B cell (primary cell): ENCODE measurements at regions not wholly inside any gene's neighbourhood (a gene's known extent, or its start where the extent isn't known, plus 50 kb on each side); places are given as distances from the start of the nearest gene placed in this dataset.

Experiments
- ATAC-seq: fragments of 200-7000 bp; cut with Tn5 transposase; one replicate; pipeline ENCODE4 v1.10.0; 2021; ENCODE audit warnings: low read depth, mild to moderate bottlenecking, moderate number of reproducible peaks, moderate library complexity
- CTCF ChIA-PET: fragments of 350-600 bp; sonication (Branson Sonifier 250); formaldehyde crosslinking; loops from one replicate; lab custom pipeline; 2021; ENCODE audit warnings: antibody characterized with exemption, inconsistent platforms; lab: Charles Lee
- POLR2A ChIA-PET: fragments of 350-600 bp; sonication (Branson Sonifier 250); formaldehyde crosslinking; loops from one replicate; lab custom pipeline; 2021; ENCODE audit warnings: antibody characterized with exemption; lab: Charles Lee
- DNase-seq: peaks from one replicate; pipeline ENCODE4 v3.0.0; 2013
- H2AFZ ChIP-seq: 2 replicates; pipeline ENCODE4 v1.6.1; 2012; ENCODE audit warnings: mild to moderate bottlenecking, low read depth, low read length; ENCODE audit not compliant: insufficient read depth, poor library complexity, severe bottlenecking
- H3K27ac ChIP-seq, 2 donors: 1 replicate in 1 of 2; 2 replicates in 1 of 2; pipeline ENCODE4 v1.5.1; 2012 to 2013; ENCODE audit warnings: low read length in 2 of 2, mild to moderate bottlenecking in 2 of 2, moderate library complexity in 1 of 2
- H3K27me3 ChIP-seq, 4 experiments: fragments of 200-600 bp in 1 of 4; sonication (generic) in 1 of 4; replicated peaks in 1 of 4; 1 replicate in 2 of 4; 2 replicates in 2 of 4; pipeline versions ENCODE4 v1.6.1 to v1.7.0; 2013 to 2016; ENCODE audit warnings: low read length in 3 of 4, mild to moderate bottlenecking in 2 of 4, mixed read lengths in 1 of 4, moderate library complexity in 1 of 4; ENCODE audit not compliant: insufficient read depth in 4 of 4, control insufficient read depth in 3 of 4; ENCODE audit errors: control extremely low read depth in 1 of 4
- H3K36me3 ChIP-seq, 2 experiments: replicated peaks in 1 of 2; 1 replicate in 1 of 2; 2 replicates in 1 of 2; pipeline versions ENCODE4 v1.6.1 to v1.7.1; 2013; ENCODE audit warnings: low read length in 1 of 2; ENCODE audit not compliant: insufficient read depth in 2 of 2, control insufficient read depth in 1 of 2; ENCODE audit errors: control extremely low read depth in 1 of 2, extremely low read depth in 1 of 2
- H3K4me1 ChIP-seq, 2 donors: fragments of 200-600 bp in 1 of 2; sonication (generic) in 1 of 2; 1 replicate in 1 of 2; 2 replicates in 1 of 2; pipeline versions ENCODE4 v1.5.1 to v1.6.1; 2013 to 2017; ENCODE audit warnings: low read length in 2 of 2; ENCODE audit not compliant: control insufficient read depth in 2 of 2, insufficient read depth in 2 of 2
- H3K4me2 ChIP-seq: replicated peaks from 2 replicates; pipeline ENCODE3; 2012; ENCODE audit warnings: mild to moderate bottlenecking, low read depth, low read length; ENCODE audit not compliant: poor library complexity, severe bottlenecking
- H3K4me3 ChIP-seq, 5 experiments: fragments of 200-600 bp in 1 of 5; sonication (generic) in 1 of 5; 1 replicate in 3 of 5; 2 replicates in 2 of 5; pipeline versions ENCODE4 v1.5.1 to v1.7.0; 2011 to 2016; ENCODE audit warnings: low read length in 4 of 5, mild to moderate bottlenecking in 4 of 5, low read depth in 2 of 5, control low read depth in 1 of 5, moderate library complexity in 1 of 5; ENCODE audit not compliant: insufficient read depth in 1 of 5; ENCODE audit errors: control extremely low read depth in 1 of 5, extremely low read depth in 1 of 5
- H3K79me2 ChIP-seq: fragments of 200-600 bp; sonication (generic); one replicate; pipeline ENCODE4 v1.6.0; 2016; ENCODE audit warnings: low read length; ENCODE audit not compliant: control insufficient read depth, insufficient read depth
- H3K9ac ChIP-seq: fragments of 200-600 bp; sonication (generic); 2 replicates; pipeline ENCODE4 v1.6.1; 2017; ENCODE audit warnings: mild to moderate bottlenecking, low read length, moderate library complexity
- H3K9me3 ChIP-seq, 3 donors: one replicate each; pipeline versions ENCODE4 v1.6.1 to v1.7.1; 2013; ENCODE audit warnings: low read length in 2 of 3; ENCODE audit not compliant: control insufficient read depth in 2 of 3, insufficient read depth in 1 of 3; ENCODE audit errors: control extremely low read depth in 1 of 3
- H4K20me1 ChIP-seq: 2 replicates; pipeline ENCODE4 v1.6.0; 2012; ENCODE audit warnings: mild to moderate bottlenecking, low read length; ENCODE audit not compliant: insufficient read depth, control insufficient read depth, poor library complexity, severe bottlenecking
- H3K27ac Mint-ChIP-seq: one replicate; pipeline ENCODE4 v1.8.0; 2021; ENCODE audit warnings: mixed read lengths
- H3K27me3 Mint-ChIP-seq: one replicate; pipeline ENCODE4 v1.8.0; 2021; ENCODE audit warnings: mixed read lengths
- H3K4me1 Mint-ChIP-seq: one replicate; pipeline ENCODE4 v1.8.0; 2021; ENCODE audit warnings: mixed read lengths
- H3K4me3 Mint-ChIP-seq: one replicate; pipeline ENCODE4 v1.8.0; 2021; ENCODE audit warnings: mixed read lengths
- H3K9me3 Mint-ChIP-seq: one replicate; pipeline ENCODE4 v1.8.0; 2022; ENCODE audit warnings: mixed read lengths; ENCODE audit not compliant: insufficient read depth
- EZH2 ChIP-seq: IDR thresholded peaks from 2 replicates; pipeline ENCODE4 v1.6.1; 2012; ENCODE audit warnings: borderline replicate concordance, low read depth, mild to moderate bottlenecking, moderate library complexity, low read length; ENCODE audit not compliant: insufficient read depth, poor library complexity, severe bottlenecking
- WGBS: methylation state at CpG from one replicate; pipeline ENCODE4 v1.1.5; 2013; ENCODE audit warnings: missing lambda C conversion rate; ENCODE audit not compliant: insufficient coverage; 5-methylcytosine and 5-hydroxymethylcytosine counted together
- intact Hi-C: fragments of 100-400 bp; cut with micrococcal nuclease; formaldehyde crosslinking; loops from one replicate; pipeline ENCODE4 v1.10.0; 2022
- TF ChIP-seq, protein P1 (sequence below): fragments of 200-600 bp; IDR thresholded peaks from one replicate; pipeline ENCODE4 v1.8.0; 2022; ENCODE audit warnings: antibody characterized with exemption, mild to moderate bottlenecking

DNA sequence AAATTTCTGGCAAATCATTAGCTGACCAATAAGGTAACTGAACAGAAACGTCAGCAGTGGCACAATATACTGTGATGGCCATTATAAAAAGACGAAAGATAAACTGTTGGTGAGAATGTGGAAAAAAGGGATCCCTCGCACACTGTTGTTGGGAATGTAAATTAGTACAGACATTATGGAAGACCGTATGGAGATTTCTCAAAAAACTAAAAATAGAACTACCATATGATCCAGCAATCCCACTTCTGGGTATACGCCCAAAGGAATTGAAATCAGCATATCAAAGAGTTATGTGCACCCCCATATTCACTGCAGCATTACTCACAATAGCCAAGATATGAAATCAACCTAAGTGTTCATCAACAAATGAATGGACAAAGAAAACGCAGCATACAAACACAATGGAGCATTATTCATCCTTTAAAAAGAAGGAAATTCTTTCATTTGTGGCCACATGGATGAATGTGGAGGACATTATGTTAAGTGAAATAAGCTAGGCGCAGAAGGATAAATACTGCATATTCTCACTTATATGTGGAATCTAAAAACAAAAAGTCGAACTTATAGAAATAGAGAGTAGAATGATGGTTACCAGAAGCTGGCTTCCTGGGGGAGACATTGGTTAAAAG lies 257.7 kb downstream of the RHOU start:
- Histone ChIP-seq H3K79me2 (no peaks in the 10 kb centered on the region), H3K4me2 (no peak overlapping the region), H4K20me1 (no peaks in the 10 kb centered on the region), H3K27me3 (no peaks in the 10 kb centered on the region), H3K9me3 (peaks cover 0 to 3% (median 0%) of the 10 kb centered on the region in 3 donors), H3K9ac (no peak overlapping the region), H3K27ac (no peak overlapping the region), H3K36me3 (no peaks in the 10 kb centered on the region), H3K4me3 (no peak overlapping the region), H2AFZ (no peak overlapping the region), H3K4me1 (peaks cover 12 to 20% of the 10 kb centered on the region in 2 donors)
- intact Hi-C loops: no loop called here
- CTCF ChIA-PET: no interaction called here
- DNase-seq (no peak), ATAC-seq (no peak)
- TF ChIP-seq, protein P1, sequence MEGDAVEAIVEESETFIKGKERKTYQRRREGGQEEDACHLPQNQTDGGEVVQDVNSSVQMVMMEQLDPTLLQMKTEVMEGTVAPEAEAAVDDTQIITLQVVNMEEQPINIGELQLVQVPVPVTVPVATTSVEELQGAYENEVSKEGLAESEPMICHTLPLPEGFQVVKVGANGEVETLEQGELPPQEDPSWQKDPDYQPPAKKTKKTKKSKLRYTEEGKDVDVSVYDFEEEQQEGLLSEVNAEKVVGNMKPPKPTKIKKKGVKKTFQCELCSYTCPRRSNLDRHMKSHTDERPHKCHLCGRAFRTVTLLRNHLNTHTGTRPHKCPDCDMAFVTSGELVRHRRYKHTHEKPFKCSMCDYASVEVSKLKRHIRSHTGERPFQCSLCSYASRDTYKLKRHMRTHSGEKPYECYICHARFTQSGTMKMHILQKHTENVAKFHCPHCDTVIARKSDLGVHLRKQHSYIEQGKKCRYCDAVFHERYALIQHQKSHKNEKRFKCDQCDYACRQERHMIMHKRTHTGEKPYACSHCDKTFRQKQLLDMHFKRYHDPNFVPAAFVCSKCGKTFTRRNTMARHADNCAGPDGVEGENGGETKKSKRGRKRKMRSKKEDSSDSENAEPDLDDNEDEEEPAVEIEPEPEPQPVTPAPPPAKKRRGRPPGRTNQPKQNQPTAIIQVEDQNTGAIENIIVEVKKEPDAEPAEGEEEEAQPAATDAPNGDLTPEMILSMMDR: no peak
- TF ChIP-seq EZH2: no peak
- H3K27ac Mint-ChIP-seq: no peak overlapping the region
- peaks cover 8% of the 10 kb centered on the region for H3K27me3 Mint-ChIP-seq
- POLR2A ChIA-PET: no interaction called here
- peaks cover 23% of the 10 kb centered on the region for H3K4me1 Mint-ChIP-seq
- no peak overlapping the region for H3K4me3 Mint-ChIP-seq
- WGBS: 100% methylated on average over 3 of the region's 8 CpGs
- no peaks in the 10 kb centered on the region for H3K9me3 Mint-ChIP-seq

DNA sequence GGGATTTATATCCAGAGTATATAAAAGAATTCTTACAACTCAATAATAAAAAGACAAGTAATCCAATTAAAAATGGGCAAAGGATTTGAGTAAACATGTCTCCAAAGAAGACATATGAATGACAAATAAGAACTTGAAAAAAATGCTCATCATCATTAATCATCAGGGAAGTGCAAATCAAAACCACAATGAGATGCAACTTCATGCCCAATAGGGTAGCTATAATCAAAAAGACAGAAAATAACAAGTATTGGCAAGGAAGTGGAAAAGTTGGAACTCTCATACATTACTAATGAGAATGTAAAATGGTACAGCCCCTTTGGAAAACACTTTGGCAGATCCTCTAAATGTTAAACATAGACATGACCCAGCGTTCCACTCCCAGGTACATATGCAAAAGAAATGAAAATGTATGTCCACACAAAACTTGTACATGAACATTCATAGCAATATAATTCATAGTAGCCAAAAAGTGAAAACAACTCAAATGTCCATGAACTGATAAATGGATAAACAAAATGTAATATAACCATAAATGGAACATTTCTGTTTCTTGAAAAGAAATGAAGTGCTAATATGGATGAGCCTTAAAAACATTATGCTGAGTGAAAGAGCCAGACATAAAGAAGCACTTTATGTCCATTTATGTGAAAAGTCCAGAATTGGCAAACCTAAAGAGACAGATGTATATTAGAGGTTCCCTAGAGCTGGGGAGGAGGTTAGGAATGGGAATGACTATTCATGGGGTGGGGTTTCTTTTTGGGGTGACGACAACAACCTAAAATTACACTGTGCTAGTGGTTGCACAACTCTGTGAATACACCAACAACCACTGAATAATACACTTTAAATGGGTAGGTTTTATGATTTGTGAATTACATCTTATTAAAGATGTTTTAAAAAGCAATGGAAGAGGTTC lies 259.7 kb downstream of the RHOU start:
- H3K27ac ChIP-seq: no peak overlapping the region
- intact Hi-C loops: no loop called here
- H3K4me1 Mint-ChIP-seq: peaks cover 12% of the 10 kb centered on the region
- H3K4me3 ChIP-seq: no peak overlapping the region
- no peaks in the 10 kb centered on the region for H3K27me3 ChIP-seq
- no peaks in the 10 kb centered on the region for H3K9me3 Mint-ChIP-seq
- no peak overlapping the region for H3K9ac ChIP-seq
- no peaks in the 10 kb centered on the region for H4K20me1 ChIP-seq
- H3K4me3 Mint-ChIP-seq: no peak overlapping the region
- no CpG with 5 or more reads among the region's 2 CpGs for WGBS
- no peak for DNase-seq
- H3K4me2 ChIP-seq: no peak overlapping the region
- TF ChIP-seq EZH2: no peak
- TF ChIP-seq, protein P1: no peak
- H3K36me3 ChIP-seq: no peaks in the 10 kb centered on the region
- H3K79me2 ChIP-seq: no peaks in the 10 kb centered on the region
- no peak overlapping the region for H3K27ac Mint-ChIP-seq
- POLR2A ChIA-PET: no interaction called here
- ATAC-seq: no peak
- peaks cover 0 to 3% (median 0%) of the 10 kb centered on the region in 3 donors for H3K9me3 ChIP-seq
- peaks cover 13% of the 10 kb centered on the region for H3K27me3 Mint-ChIP-seq
- H2AFZ ChIP-seq: no peak overlapping the region
- H3K4me1 ChIP-seq: peaks cover 9 to 12% of the 10 kb centered on the region in 2 donors
- CTCF ChIA-PET: no interaction called here
